ENCODE measurements at regions not wholly inside any gene's neighbourhood (a gene's known extent, or its start where the extent isn't known, plus 50 kb on each side); places are given as distances from the start of the nearest gene placed in this dataset.

- DNase-seq: no peak
Measured at GRCh38 chr2:126518196-126518595, 137.8 kb upstream of the GYPC start.

GRCh38 chr2:126527836-126528490 lies 128.0 kb upstream of the GYPC start:
- peak; percentile 46 for DNase-seq

GRCh38 chr2:126531029-126531428 lies 124.9 kb upstream of the GYPC start:
- no peak for DNase-seq

- no peak for DNase-seq
Measured at GRCh38 chr2:126534478-126534877, 121.5 kb upstream of the GYPC start.

- DNase-seq: no peak
Measured at GRCh38 chr2:126535408-126535807, 120.5 kb upstream of the GYPC start.

GRCh38 chr2:126536605-126537200 lies 119.3 kb upstream of the GYPC start:
- DNase-seq: no peak

GRCh38 chr2:126539101-126539500 lies 116.9 kb upstream of the GYPC start:
- DNase-seq: no peak

GRCh38 chr2:126542247-126542646 lies 113.7 kb upstream of the GYPC start:
- no peak for DNase-seq

- no peak for DNase-seq
Measured at GRCh38 chr2:126543081-126543480, 112.9 kb upstream of the GYPC start.

GRCh38 chr2:126558029-126558428 lies 97.9 kb upstream of the GYPC start:
- DNase-seq: no peak

GRCh38 chr2:126568734-126569133 lies 87.2 kb upstream of the GYPC start:
- DNase-seq: no peak

GRCh38 chr2:126571403-126571802 lies 84.6 kb upstream of the GYPC start:
- no peak for DNase-seq

- DNase-seq: no peak
Measured at GRCh38 chr2:126575631-126576030, 80.3 kb upstream of the GYPC start.

GRCh38 chr2:126579868-126580267 lies 76.1 kb upstream of the GYPC start:
- no peak for DNase-seq

- DNase-seq: no peak
Measured at GRCh38 chr2:126586317-126586716, 69.6 kb upstream of the GYPC start.

GRCh38 chr2:126599062-126599461 lies 56.9 kb upstream of the GYPC start:
- no peak for DNase-seq

- DNase-seq: no peak
Measured at GRCh38 chr2:126600742-126601141, 55.2 kb upstream of the GYPC start.

- no peak for DNase-seq
Measured at GRCh38 chr2:126602334-126602733, 53.6 kb upstream of the GYPC start.
